Neural cell (in vitro differentiated cells): ENCODE measurements at regions not wholly inside any gene's neighbourhood (a gene's known extent, or its start where the extent isn't known, plus 50 kb on each side); places are given as distances from the start of the nearest gene placed in this dataset.

ENCODE experiments used
- CTCF ChIP-seq: fragments of 450-650 bp; IDR thresholded peaks from 2 replicates; pipeline ENCODE4 v1.5.1; 2014; ENCODE audit warnings: antibody characterized with exemption, mild to moderate bottlenecking, moderate library complexity; ENCODE audit not compliant: poor library complexity, severe bottlenecking
- EP300 ChIP-seq: fragments of 450-650 bp; conservative IDR thresholded peaks from 2 replicates; pipeline ENCODE4 v1.6.1; 2014; ENCODE audit warnings: antibody characterized with exemption, mild to moderate bottlenecking, moderate library complexity; ENCODE audit not compliant: poor library complexity, severe bottlenecking
- EZH2 ChIP-seq: fragments of 200-600, 300-800 bp; shearing (Covaris generic), sonication (generic); IDR thresholded peaks from 2 replicates; pipeline ENCODE4 v1.6.1; 2014; ENCODE audit warnings: antibody characterized with exemption, low read length, borderline replicate concordance, mild to moderate bottlenecking; ENCODE audit not compliant: insufficient read depth, poor library complexity, severe bottlenecking
- SMC3 ChIP-seq: fragments of 450-650 bp; conservative IDR thresholded peaks from 2 replicates; pipeline ENCODE4 v1.6.1; 2014; ENCODE audit warnings: antibody characterized with exemption, mild to moderate bottlenecking, moderate library complexity; ENCODE audit not compliant: poor library complexity

DNA sequence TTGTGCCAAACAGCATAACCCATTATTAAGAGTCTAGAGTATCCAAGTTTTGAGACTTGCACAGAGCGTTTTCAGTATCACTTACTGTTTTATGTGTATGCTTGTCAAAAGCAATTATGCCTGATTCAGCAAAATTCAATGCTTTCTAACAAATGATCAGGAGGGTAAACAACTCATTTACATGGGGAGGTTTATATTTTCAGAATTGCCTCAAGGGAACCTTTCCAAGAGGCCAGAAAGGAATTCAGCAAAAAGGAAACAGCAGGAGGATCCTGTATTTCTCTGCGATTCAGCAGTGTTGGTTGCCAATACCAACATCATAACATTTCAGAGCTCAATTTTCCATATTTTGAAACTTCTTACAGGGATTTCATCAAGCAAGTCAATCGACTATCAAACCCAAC, 69.3 kb upstream of the DAB2 start:
- TF ChIP-seq CTCF (no peak), SMC3 (no peak), EZH2 (no peak), EP300 (no peak)
